GM12878 (cell line): ENCODE measurements at regions not wholly inside any gene's neighbourhood (a gene's known extent, or its start where the extent isn't known, plus 50 kb on each side); places are given as distances from the start of the nearest gene placed in this dataset.

Experiments
- ATAC-seq: fragments of 200-7000 bp; cut with Tn5 transposase; 3 replicates; pipeline ENCODE4 v1.9.1; 2020; ENCODE audit warnings: mild to moderate bottlenecking, moderate library complexity
- BruUV-seq: library from RNA; stranded (reverse); fragments of 400-500 nt; replicated peaks from 2 replicates; lab custom pipeline; 2021; lab: Mats Ljungman, UMichigan
- CTCF ChIA-PET: fragments of 300-600 bp; sonication (Branson Sonifier 250); formaldehyde crosslinking; extraction: SDS; loops from one replicate; lab custom pipeline; 2021; ENCODE audit warnings: inconsistent platforms; lab: Yijun Ruan, JAX
- POLR2A ChIA-PET: fragments of 350-600 bp; formaldehyde crosslinking; extraction: SDS; loops from one replicate; lab custom pipeline; 2021; ENCODE audit warnings: inconsistent platforms; lab: Charles Lee
- RAD21 ChIA-PET: fragments of 300-600 bp; sonication (Branson Sonifier 250); formaldehyde crosslinking; loops from one replicate; lab custom pipeline; 2023; ENCODE audit warnings: antibody characterized with exemption; ENCODE audit not compliant: unreplicated experiment; lab: Charles Lee
- SMC1A ChIA-PET: fragments of 300-600 bp; sonication (Branson Sonifier 250); formaldehyde crosslinking; loops from one replicate; lab custom pipeline; 2023; ENCODE audit not compliant: unreplicated experiment, uncharacterized antibody; lab: Charles Lee
- DNase-seq: peaks from one replicate; pipeline ENCODE4 v3.0.0-alpha.2; 2011; ENCODE audit warnings: low read depth, low spot score
- FAIRE-seq: peaks from 3 replicates; lab custom pipeline; 2011; peaks lifted over from hg19 to GRCh38; lab: Jason Lieb, UNC
- H2AFZ ChIP-seq: 2 replicates; pipeline ENCODE4 v1.6.0; 2011; ENCODE audit warnings: low read depth, low read length, control low read depth; ENCODE audit not compliant: control insufficient read depth
- H3K27ac ChIP-seq: 2 replicates; pipeline ENCODE4 v1.5.1; 2011; ENCODE audit warnings: control low read depth; ENCODE audit not compliant: control insufficient read depth, insufficient read depth
- H3K27me3 ChIP-seq, 2 experiments: replicated peaks in 1 of 2; 2 replicates each; pipeline versions ENCODE4 v1.6.0 to v1.6.1; 2011; ENCODE audit warnings: low read length in 1 of 2; ENCODE audit not compliant: control insufficient read depth in 2 of 2, insufficient read depth in 2 of 2
- H3K36me3 ChIP-seq, 2 experiments: 2 replicates each; pipeline ENCODE4 v1.5.1; 2011; ENCODE audit warnings: low read length in 1 of 2; ENCODE audit not compliant: control insufficient read depth in 2 of 2, insufficient read depth in 2 of 2
- H3K4me1 ChIP-seq: 2 replicates; pipeline ENCODE4 v1.6.1; 2011; ENCODE audit warnings: mild to moderate bottlenecking, low read length, moderate library complexity, mixed read lengths; ENCODE audit not compliant: control insufficient read depth, insufficient read depth
- H3K4me2 ChIP-seq: 2 replicates; pipeline ENCODE4 v1.6.0; 2011; ENCODE audit warnings: control low read depth; ENCODE audit not compliant: control insufficient read depth, insufficient read depth
- H3K4me3 ChIP-seq: fragments of 200-600 bp; sonication (generic); 2 replicates; pipeline ENCODE4 v1.5.1; 2016
- H3K79me2 ChIP-seq: 2 replicates; pipeline ENCODE4 v1.6.0; 2011; ENCODE audit warnings: low read length; ENCODE audit not compliant: control insufficient read depth, insufficient read depth
- H3K9ac ChIP-seq: 2 replicates; pipeline ENCODE4 v1.8.0; 2011; ENCODE audit warnings: low read length, control low read depth, mixed read lengths; ENCODE audit not compliant: control insufficient read depth, insufficient read depth
- H3K9me3 ChIP-seq: replicated peaks from 3 replicates; pipeline ENCODE4 v1.5.1; 2011; ENCODE audit warnings: mild to moderate bottlenecking, low read length; ENCODE audit not compliant: control insufficient read depth, insufficient read depth
- H4K20me1 ChIP-seq: 2 replicates; pipeline ENCODE4 v1.6.0; 2011; ENCODE audit not compliant: control insufficient read depth, insufficient read depth
- CEBPB ChIP-seq, 2 experiments: fragments of 150-350 bp in 1 of 2; IDR thresholded peaks; 2 replicates each; pipeline ENCODE4 v1.6.1; 2012 to 2014; ENCODE audit warnings: low read depth in 2 of 2, low read length in 2 of 2, borderline replicate concordance in 1 of 2, inconsistent platforms in 1 of 2
- CHD4 ChIP-seq: fragments of 200-600 bp; sonication (generic); IDR thresholded peaks from 2 replicates; pipeline ENCODE4 v1.6.1; 2016; ENCODE audit warnings: mild to moderate bottlenecking
- DPF2 ChIP-seq: fragments of 450-650 bp; IDR thresholded peaks from 2 replicates; pipeline ENCODE4 v1.6.1; 2017; ENCODE audit warnings: mild to moderate bottlenecking
- FOXK2 ChIP-seq: fragments of 450-650 bp; IDR thresholded peaks from 2 replicates; pipeline ENCODE4 v1.6.1; 2017; ENCODE audit warnings: mild to moderate bottlenecking, moderate library complexity
- NFIC ChIP-seq: IDR thresholded peaks from 2 replicates; pipeline ENCODE4 v1.6.1; 2012; ENCODE audit warnings: low read depth, mild to moderate bottlenecking, inconsistent platforms, low read length, moderate library complexity
- NR2C1 ChIP-seq: fragments of 450-650 bp; IDR thresholded peaks from 2 replicates; pipeline ENCODE4 v1.6.1; 2017; ENCODE audit warnings: antibody characterized with exemption, mild to moderate bottlenecking, moderate library complexity
- POU2F2 ChIP-seq: IDR thresholded peaks from 3 replicates; pipeline ENCODE4 v1.6.1; 2011; ENCODE audit warnings: low read depth, mild to moderate bottlenecking, low read length, borderline replicate concordance
- RB1 ChIP-seq: fragments of 450-650 bp; formaldehyde crosslinking; IDR thresholded peaks from 2 replicates; pipeline ENCODE4 v1.6.1; 2017; ENCODE audit warnings: mild to moderate bottlenecking, borderline replicate concordance
- RELA ChIP-seq: fragments of 450-650 bp; IDR thresholded peaks from 2 replicates; pipeline ENCODE4 v1.8.0; 2014; ENCODE audit warnings: borderline replicate concordance; ENCODE audit not compliant: partially characterized antibody
- RFX5 ChIP-seq: IDR thresholded peaks from 2 replicates; pipeline ENCODE4 v1.6.1; 2011; ENCODE audit warnings: low read depth, low read length, improper control_type of control experiment
- SUZ12 ChIP-seq: fragments of 200-600 bp; sonication (generic); IDR thresholded peaks from one replicate; pipeline ENCODE4 v1.6.1; 2018; ENCODE audit warnings: antibody characterized with exemption, mild to moderate bottlenecking; ENCODE audit not compliant: unreplicated experiment
- TCF7 ChIP-seq: IDR thresholded peaks from 2 replicates; pipeline ENCODE4 v1.6.1; 2014; ENCODE audit warnings: antibody characterized with exemption, borderline replicate concordance
- ZBED1 ChIP-seq: IDR thresholded peaks from 2 replicates; pipeline ENCODE4 v1.6.1; 2016; ENCODE audit warnings: borderline replicate concordance
- WGBS: methylation state at CpG from one replicate; pipeline ENCODE4 v1.1.6; 2016; ENCODE audit warnings: low lambda C conversion rate; ENCODE audit not compliant: insufficient replicate concordance, insufficient coverage; ENCODE audit errors: missing lambda C conversion rate; 5-methylcytosine and 5-hydroxymethylcytosine counted together
- in situ Hi-C: fragments of 300-500 bp; cut with MboI; formaldehyde crosslinking; loops from 9 replicates; pipeline ENCODE4 v1.14.3; 2018; ENCODE audit warnings: mixed read lengths
- intact Hi-C: fragments of 100-400 bp; cut with micrococcal nuclease; formaldehyde crosslinking; loops from one replicate; pipeline ENCODE4 v1.14.2; 2022; ENCODE audit not compliant: unreplicated experiment
- TF ChIP-seq, protein P1 (sequence below): fragments of 450-650 bp; IDR thresholded peaks from 2 replicates; pipeline ENCODE4 v1.6.1; 2017; ENCODE audit warnings: mild to moderate bottlenecking
- TF ChIP-seq, protein P2 (sequence below), 3 experiments: IDR thresholded peaks in 2 of 3; conservative IDR thresholded peaks in 1 of 3; 2 replicates each; pipeline ENCODE4 v1.5.1; 2011; ENCODE audit warnings: low read depth in 3 of 3, low read length in 3 of 3, mild to moderate bottlenecking in 3 of 3, control low read depth in 2 of 3, moderate library complexity in 2 of 3, inconsistent platforms in 1 of 3, mixed read lengths in 1 of 3; ENCODE audit not compliant: control insufficient read depth in 2 of 3, insufficient read depth in 1 of 3; ENCODE audit errors: extremely low read depth in 1 of 3
- TF ChIP-seq, protein P3 (sequence below): fragments of 450-650 bp; formaldehyde crosslinking; IDR thresholded peaks from 2 replicates; pipeline ENCODE4 v1.4.0; 2020; ENCODE audit warnings: mild to moderate bottlenecking, moderate library complexity
- TF ChIP-seq, protein P4 (sequence below): fragments of 450-650 bp; IDR thresholded peaks from 2 replicates; pipeline ENCODE4 v1.6.1; 2017; ENCODE audit warnings: borderline replicate concordance

DNA sequence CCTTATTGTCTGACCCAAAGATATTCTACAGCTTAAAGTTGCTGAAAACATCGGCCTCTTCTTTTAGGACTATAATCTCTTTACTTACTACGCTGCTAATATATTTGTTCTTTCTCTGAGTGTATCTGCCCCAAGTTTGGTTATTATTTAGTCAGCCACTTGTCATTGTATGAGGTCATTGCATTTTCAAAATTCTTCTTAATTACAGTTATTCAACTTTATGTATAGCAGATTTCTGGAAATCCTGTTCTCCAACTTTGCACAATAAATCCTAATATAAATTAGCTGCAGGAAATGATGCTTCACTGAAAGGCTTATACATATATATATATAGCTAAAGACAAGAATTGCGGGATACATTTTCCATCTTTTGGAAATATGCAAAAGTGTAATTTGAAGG lies 88.5 kb upstream of the HIVEP1 start:
- no TSS peak for BruUV-seq
- Histone ChIP-seq H2AFZ (no peak overlapping the region), H3K9me3 (no peaks in the 10 kb centered on the region), H3K4me1 (no peaks in the 10 kb centered on the region), H3K27me3 (no peaks in the 10 kb centered on the region), H3K36me3 (no peaks in the 10 kb centered on the region), H3K4me3 (no peak overlapping the region), H4K20me1 (no peaks in the 10 kb centered on the region), H3K4me2 (no peak overlapping the region), H3K9ac (no peak overlapping the region), H3K79me2 (no peaks in the 10 kb centered on the region), H3K27ac (no peak overlapping the region)
- DNase-seq (no peak), FAIRE-seq (no peak), ATAC-seq (no peak)
- ChIA-PET POLR2A (interaction anchor here (0.6 kb wide), 1 partner anchor 646 kb away, joined by 14 read pairs; no protein-coding TSS in a partner anchor), SMC1A (interaction anchor here (0.8 to 1.6 kb wide), 9 partner anchors 10 to 731 kb away, joined by 3 to 9 read pairs (median 3); no protein-coding TSS in a partner anchor), CTCF (interaction anchor here (0.6 to 1.0 kb wide), 2 partner anchors 269 to 310 kb away, joined by 3 read pairs; no protein-coding TSS in a partner anchor), RAD21 (interaction anchor here (0.9 kb wide), 1 partner anchor 25 kb away, joined by 3 read pairs; no protein-coding TSS in a partner anchor)
- 93% methylated on average over 3 of the region's 3 CpGs for WGBS
- intact Hi-C loops: no loop called here
- in situ Hi-C loops: no loop called here
- TF ChIP-seq TCF7 (no peak), FOXK2 (no peak), NFIC (no peak), SUZ12 (no peak), NR2C1 (no peak), RFX5 (no peak), CHD4 (no peak), POU2F2 (no peak), CEBPB (IDR thresholded peaks at IDR 0.05; ENCODE audit: borderline replicate concordance in 1 of 2, low read depth in 2 of 2, low read length in 2 of 2) (no peak), RELA (no peak), RB1 (no peak), DPF2 (no peak), ZBED1 (no peak)
- TF ChIP-seq, protein P1, sequence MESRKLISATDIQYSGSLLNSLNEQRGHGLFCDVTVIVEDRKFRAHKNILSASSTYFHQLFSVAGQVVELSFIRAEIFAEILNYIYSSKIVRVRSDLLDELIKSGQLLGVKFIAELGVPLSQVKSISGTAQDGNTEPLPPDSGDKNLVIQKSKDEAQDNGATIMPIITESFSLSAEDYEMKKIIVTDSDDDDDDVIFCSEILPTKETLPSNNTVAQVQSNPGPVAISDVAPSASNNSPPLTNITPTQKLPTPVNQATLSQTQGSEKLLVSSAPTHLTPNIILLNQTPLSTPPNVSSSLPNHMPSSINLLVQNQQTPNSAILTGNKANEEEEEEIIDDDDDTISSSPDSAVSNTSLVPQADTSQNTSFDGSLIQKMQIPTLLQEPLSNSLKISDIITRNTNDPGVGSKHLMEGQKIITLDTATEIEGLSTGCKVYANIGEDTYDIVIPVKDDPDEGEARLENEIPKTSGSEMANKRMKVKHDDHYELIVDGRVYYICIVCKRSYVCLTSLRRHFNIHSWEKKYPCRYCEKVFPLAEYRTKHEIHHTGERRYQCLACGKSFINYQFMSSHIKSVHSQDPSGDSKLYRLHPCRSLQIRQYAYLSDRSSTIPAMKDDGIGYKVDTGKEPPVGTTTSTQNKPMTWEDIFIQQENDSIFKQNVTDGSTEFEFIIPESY: no peak
- TF ChIP-seq, protein P2, sequence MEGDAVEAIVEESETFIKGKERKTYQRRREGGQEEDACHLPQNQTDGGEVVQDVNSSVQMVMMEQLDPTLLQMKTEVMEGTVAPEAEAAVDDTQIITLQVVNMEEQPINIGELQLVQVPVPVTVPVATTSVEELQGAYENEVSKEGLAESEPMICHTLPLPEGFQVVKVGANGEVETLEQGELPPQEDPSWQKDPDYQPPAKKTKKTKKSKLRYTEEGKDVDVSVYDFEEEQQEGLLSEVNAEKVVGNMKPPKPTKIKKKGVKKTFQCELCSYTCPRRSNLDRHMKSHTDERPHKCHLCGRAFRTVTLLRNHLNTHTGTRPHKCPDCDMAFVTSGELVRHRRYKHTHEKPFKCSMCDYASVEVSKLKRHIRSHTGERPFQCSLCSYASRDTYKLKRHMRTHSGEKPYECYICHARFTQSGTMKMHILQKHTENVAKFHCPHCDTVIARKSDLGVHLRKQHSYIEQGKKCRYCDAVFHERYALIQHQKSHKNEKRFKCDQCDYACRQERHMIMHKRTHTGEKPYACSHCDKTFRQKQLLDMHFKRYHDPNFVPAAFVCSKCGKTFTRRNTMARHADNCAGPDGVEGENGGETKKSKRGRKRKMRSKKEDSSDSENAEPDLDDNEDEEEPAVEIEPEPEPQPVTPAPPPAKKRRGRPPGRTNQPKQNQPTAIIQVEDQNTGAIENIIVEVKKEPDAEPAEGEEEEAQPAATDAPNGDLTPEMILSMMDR (IDR thresholded peaks at IDR 0.05 in 2 of 3, conservative IDR thresholded peaks at IDR 0.05 in 1 of 3; ENCODE audit: control insufficient read depth in 2 of 3, extremely low read depth in 1 of 3, insufficient read depth in 1 of 3, low read depth in 3 of 3, low read length in 3 of 3): no peak
- TF ChIP-seq, protein P3, sequence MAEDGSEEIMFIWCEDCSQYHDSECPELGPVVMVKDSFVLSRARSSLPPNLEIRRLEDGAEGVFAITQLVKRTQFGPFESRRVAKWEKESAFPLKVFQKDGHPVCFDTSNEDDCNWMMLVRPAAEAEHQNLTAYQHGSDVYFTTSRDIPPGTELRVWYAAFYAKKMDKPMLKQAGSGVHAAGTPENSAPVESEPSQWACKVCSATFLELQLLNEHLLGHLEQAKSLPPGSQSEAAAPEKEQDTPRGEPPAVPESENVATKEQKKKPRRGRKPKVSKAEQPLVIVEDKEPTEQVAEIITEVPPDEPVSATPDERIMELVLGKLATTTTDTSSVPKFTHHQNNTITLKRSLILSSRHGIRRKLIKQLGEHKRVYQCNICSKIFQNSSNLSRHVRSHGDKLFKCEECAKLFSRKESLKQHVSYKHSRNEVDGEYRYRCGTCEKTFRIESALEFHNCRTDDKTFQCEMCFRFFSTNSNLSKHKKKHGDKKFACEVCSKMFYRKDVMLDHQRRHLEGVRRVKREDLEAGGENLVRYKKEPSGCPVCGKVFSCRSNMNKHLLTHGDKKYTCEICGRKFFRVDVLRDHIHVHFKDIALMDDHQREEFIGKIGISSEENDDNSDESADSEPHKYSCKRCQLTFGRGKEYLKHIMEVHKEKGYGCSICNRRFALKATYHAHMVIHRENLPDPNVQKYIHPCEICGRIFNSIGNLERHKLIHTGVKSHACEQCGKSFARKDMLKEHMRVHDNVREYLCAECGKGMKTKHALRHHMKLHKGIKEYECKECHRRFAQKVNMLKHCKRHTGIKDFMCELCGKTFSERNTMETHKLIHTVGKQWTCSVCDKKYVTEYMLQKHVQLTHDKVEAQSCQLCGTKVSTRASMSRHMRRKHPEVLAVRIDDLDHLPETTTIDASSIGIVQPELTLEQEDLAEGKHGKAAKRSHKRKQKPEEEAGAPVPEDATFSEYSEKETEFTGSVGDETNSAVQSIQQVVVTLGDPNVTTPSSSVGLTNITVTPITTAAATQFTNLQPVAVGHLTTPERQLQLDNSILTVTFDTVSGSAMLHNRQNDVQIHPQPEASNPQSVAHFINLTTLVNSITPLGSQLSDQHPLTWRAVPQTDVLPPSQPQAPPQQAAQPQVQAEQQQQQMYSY (CRISPR knock-in tag): no peak
- TF ChIP-seq, protein P4, sequence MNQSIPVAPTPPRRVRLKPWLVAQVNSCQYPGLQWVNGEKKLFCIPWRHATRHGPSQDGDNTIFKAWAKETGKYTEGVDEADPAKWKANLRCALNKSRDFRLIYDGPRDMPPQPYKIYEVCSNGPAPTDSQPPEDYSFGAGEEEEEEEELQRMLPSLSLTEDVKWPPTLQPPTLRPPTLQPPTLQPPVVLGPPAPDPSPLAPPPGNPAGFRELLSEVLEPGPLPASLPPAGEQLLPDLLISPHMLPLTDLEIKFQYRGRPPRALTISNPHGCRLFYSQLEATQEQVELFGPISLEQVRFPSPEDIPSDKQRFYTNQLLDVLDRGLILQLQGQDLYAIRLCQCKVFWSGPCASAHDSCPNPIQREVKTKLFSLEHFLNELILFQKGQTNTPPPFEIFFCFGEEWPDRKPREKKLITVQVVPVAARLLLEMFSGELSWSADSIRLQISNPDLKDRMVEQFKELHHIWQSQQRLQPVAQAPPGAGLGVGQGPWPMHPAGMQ: no peak
